ENCODE measurements at regions not wholly inside any gene's neighbourhood (a gene's known extent, or its start where the extent isn't known, plus 50 kb on each side); places are given as distances from the start of the nearest gene placed in this dataset.
"Not testable (repeated sequence)": the region's sequence is repeated elsewhere in the genome, so short reads cannot be mapped to it uniquely, and the experiment has no call there.

DNA sequence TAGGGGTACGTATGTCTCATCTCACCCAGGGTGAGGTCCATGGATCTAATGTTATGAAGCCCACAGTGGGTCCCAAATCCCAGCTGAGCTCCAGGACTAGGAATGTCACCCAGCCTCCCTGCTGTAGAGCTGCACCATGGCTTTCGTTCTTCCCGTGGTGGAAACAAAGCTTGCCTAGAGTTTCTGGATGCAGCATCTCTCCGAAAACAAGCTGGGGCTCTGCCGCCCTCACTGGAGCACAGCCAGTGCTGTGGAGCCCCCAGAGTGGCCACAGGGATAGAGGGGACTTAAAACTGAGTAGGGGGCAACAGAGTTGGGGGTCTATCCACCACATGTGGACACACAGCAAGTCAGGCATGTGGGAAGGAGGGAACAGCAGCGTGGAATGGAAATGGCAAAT, 192.1 kb downstream of the ANKRD30B start:
- TF ChIP-seq, protein P1, sequence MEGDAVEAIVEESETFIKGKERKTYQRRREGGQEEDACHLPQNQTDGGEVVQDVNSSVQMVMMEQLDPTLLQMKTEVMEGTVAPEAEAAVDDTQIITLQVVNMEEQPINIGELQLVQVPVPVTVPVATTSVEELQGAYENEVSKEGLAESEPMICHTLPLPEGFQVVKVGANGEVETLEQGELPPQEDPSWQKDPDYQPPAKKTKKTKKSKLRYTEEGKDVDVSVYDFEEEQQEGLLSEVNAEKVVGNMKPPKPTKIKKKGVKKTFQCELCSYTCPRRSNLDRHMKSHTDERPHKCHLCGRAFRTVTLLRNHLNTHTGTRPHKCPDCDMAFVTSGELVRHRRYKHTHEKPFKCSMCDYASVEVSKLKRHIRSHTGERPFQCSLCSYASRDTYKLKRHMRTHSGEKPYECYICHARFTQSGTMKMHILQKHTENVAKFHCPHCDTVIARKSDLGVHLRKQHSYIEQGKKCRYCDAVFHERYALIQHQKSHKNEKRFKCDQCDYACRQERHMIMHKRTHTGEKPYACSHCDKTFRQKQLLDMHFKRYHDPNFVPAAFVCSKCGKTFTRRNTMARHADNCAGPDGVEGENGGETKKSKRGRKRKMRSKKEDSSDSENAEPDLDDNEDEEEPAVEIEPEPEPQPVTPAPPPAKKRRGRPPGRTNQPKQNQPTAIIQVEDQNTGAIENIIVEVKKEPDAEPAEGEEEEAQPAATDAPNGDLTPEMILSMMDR (IDR thresholded peaks at IDR 0.05), result not testable (repeated sequence)
- TF ChIP-seq ZFX (IDR thresholded peaks at IDR 0.05; ENCODE audit: borderline replicate concordance), result not testable (repeated sequence)
